ENCODE measurements at regions not wholly inside any gene's neighbourhood (a gene's known extent, or its start where the extent isn't known, plus 50 kb on each side); places are given as distances from the start of the nearest gene placed in this dataset.
"Not testable (repeated sequence)": the region's sequence is repeated elsewhere in the genome, so short reads cannot be mapped to it uniquely, and the experiment has no call there.

- no peak overlapping the region for H3K27ac ChIP-seq (ENCODE audit: low read depth in 2 of 2, low read length in 2 of 2)
- H3K4me3 ChIP-seq (ENCODE audit: low read length in 2 of 2), result no peak overlapping the region
- no peaks in the 10 kb centered on the region for H3K9me3 ChIP-seq (ENCODE audit: control insufficient read depth in 2 of 2, low read length in 2 of 2)
- no peak overlapping the region for H3K9ac ChIP-seq (ENCODE audit: low read depth in 1 of 2, low read length in 2 of 2)
- no peaks in the 10 kb centered on the region for H3K4me1 ChIP-seq (ENCODE audit: control insufficient read depth in 2 of 2, insufficient read depth in 2 of 2, low read length in 2 of 2)
- no peaks in the 10 kb centered on the region for H3K27me3 ChIP-seq (ENCODE audit: control insufficient read depth in 2 of 2, insufficient read depth in 2 of 2, low read length in 2 of 2)
- no peaks in the 10 kb centered on the region for H3K36me3 ChIP-seq (ENCODE audit: control insufficient read depth in 2 of 2, insufficient read depth in 2 of 2, low read length in 2 of 2)
Observed at GRCh38 chr6:155813548-155813947, 357.9 kb upstream of the NOX3 start.

GRCh38 chr6:155807243-155807642 is 351.6 kb upstream of the NOX3 start:
- Histone ChIP-seq H3K4me1 (ENCODE audit: control insufficient read depth in 2 of 2, insufficient read depth in 2 of 2, low read length in 2 of 2) (no peaks in the 10 kb centered on the region), H3K27ac (ENCODE audit: low read depth in 2 of 2, low read length in 2 of 2) (no peak overlapping the region)

GRCh38 chr6:155801046-155801445 is 345.4 kb upstream of the NOX3 start:
- H3K36me3 ChIP-seq (ENCODE audit: control insufficient read depth in 2 of 2, insufficient read depth in 2 of 2, low read length in 2 of 2), result no peaks in the 10 kb centered on the region
- H3K27me3 ChIP-seq (ENCODE audit: control insufficient read depth in 2 of 2, insufficient read depth in 2 of 2, low read length in 2 of 2), result no peaks in the 10 kb centered on the region
- H3K9ac ChIP-seq (ENCODE audit: low read depth in 1 of 2, low read length in 2 of 2), result no peak overlapping the region
- H3K27ac ChIP-seq (ENCODE audit: low read depth in 2 of 2, low read length in 2 of 2), result no peak overlapping the region
- H3K4me1 ChIP-seq (ENCODE audit: control insufficient read depth in 2 of 2, insufficient read depth in 2 of 2, low read length in 2 of 2), result no peaks in the 10 kb centered on the region
- no peak overlapping the region for H3K4me3 ChIP-seq (ENCODE audit: low read length in 2 of 2)
- H3K9me3 ChIP-seq (ENCODE audit: control insufficient read depth in 2 of 2, low read length in 2 of 2), result no peaks in the 10 kb centered on the region

More at GRCh38 chr6:155807243-155807642, 351.6 kb upstream of the NOX3 start:
- H3K27me3 ChIP-seq (ENCODE audit: control insufficient read depth in 2 of 2, insufficient read depth in 2 of 2, low read length in 2 of 2), result no peaks in the 10 kb centered on the region
- no peak overlapping the region for H3K4me3 ChIP-seq (ENCODE audit: low read length in 2 of 2)
- no peaks in the 10 kb centered on the region for H3K9me3 ChIP-seq (ENCODE audit: control insufficient read depth in 2 of 2, low read length in 2 of 2)
- no peaks in the 10 kb centered on the region for H3K36me3 ChIP-seq (ENCODE audit: control insufficient read depth in 2 of 2, insufficient read depth in 2 of 2, low read length in 2 of 2)
- no peak overlapping the region for H3K9ac ChIP-seq (ENCODE audit: low read depth in 1 of 2, low read length in 2 of 2)

- not testable (repeated sequence) for H3K9ac ChIP-seq (ENCODE audit: low read depth in 1 of 2, low read length in 2 of 2); H3K36me3 ChIP-seq (ENCODE audit: control insufficient read depth in 2 of 2, insufficient read depth in 2 of 2, low read length in 2 of 2); H3K4me3 ChIP-seq (ENCODE audit: low read length in 2 of 2); H3K27ac ChIP-seq (ENCODE audit: low read depth in 2 of 2, low read length in 2 of 2); H3K27me3 ChIP-seq (ENCODE audit: control insufficient read depth in 2 of 2, insufficient read depth in 2 of 2, low read length in 2 of 2); H3K9me3 ChIP-seq (ENCODE audit: control insufficient read depth in 2 of 2, low read length in 2 of 2); H3K4me1 ChIP-seq (ENCODE audit: control insufficient read depth in 2 of 2, insufficient read depth in 2 of 2, low read length in 2 of 2)
Observed at GRCh38 chr6:155798876-155799275, 343.2 kb upstream of the NOX3 start.

GRCh38 chr6:155795173-155795796 is 339.6 kb upstream of the NOX3 start:
- Histone ChIP-seq H3K9ac (ENCODE audit: low read depth in 1 of 2, low read length in 2 of 2) (no peak overlapping the region), H3K27ac (ENCODE audit: low read depth in 2 of 2, low read length in 2 of 2) (no peak overlapping the region), H3K9me3 (ENCODE audit: control insufficient read depth in 2 of 2, low read length in 2 of 2) (no peaks in the 10 kb centered on the region), H3K27me3 (ENCODE audit: control insufficient read depth in 2 of 2, insufficient read depth in 2 of 2, low read length in 2 of 2) (no peaks in the 10 kb centered on the region), H3K4me3 (ENCODE audit: low read length in 2 of 2) (no peak overlapping the region), H3K36me3 (ENCODE audit: control insufficient read depth in 2 of 2, insufficient read depth in 2 of 2, low read length in 2 of 2) (no peaks in the 10 kb centered on the region), H3K4me1 (ENCODE audit: control insufficient read depth in 2 of 2, insufficient read depth in 2 of 2, low read length in 2 of 2) (no peaks in the 10 kb centered on the region)

GRCh38 chr6:155791891-155792290 is 336.3 kb upstream of the NOX3 start:
- H3K27me3 ChIP-seq (ENCODE audit: control insufficient read depth in 2 of 2, insufficient read depth in 2 of 2, low read length in 2 of 2), result no peaks in the 10 kb centered on the region
- no peaks in the 10 kb centered on the region for H3K9me3 ChIP-seq (ENCODE audit: control insufficient read depth in 2 of 2, low read length in 2 of 2)
- no peak overlapping the region for H3K27ac ChIP-seq (ENCODE audit: low read depth in 2 of 2, low read length in 2 of 2)
- no peaks in the 10 kb centered on the region for H3K36me3 ChIP-seq (ENCODE audit: control insufficient read depth in 2 of 2, insufficient read depth in 2 of 2, low read length in 2 of 2)
- H3K4me1 ChIP-seq (ENCODE audit: control insufficient read depth in 2 of 2, insufficient read depth in 2 of 2, low read length in 2 of 2), result no peaks in the 10 kb centered on the region
- H3K9ac ChIP-seq (ENCODE audit: low read depth in 1 of 2, low read length in 2 of 2), result no peak overlapping the region
- H3K4me3 ChIP-seq (ENCODE audit: low read length in 2 of 2), result no peak overlapping the region

- no peaks in the 10 kb centered on the region for H3K36me3 ChIP-seq (ENCODE audit: control insufficient read depth in 2 of 2, insufficient read depth in 2 of 2, low read length in 2 of 2)
- H3K27ac ChIP-seq (ENCODE audit: low read depth in 2 of 2, low read length in 2 of 2), result no peak overlapping the region
- no peaks in the 10 kb centered on the region for H3K4me1 ChIP-seq (ENCODE audit: control insufficient read depth in 2 of 2, insufficient read depth in 2 of 2, low read length in 2 of 2)
- H3K9ac ChIP-seq (ENCODE audit: low read depth in 1 of 2, low read length in 2 of 2), result no peak overlapping the region
- H3K27me3 ChIP-seq (ENCODE audit: control insufficient read depth in 2 of 2, insufficient read depth in 2 of 2, low read length in 2 of 2), result no peaks in the 10 kb centered on the region
- H3K9me3 ChIP-seq (ENCODE audit: control insufficient read depth in 2 of 2, low read length in 2 of 2), result no peaks in the 10 kb centered on the region
- no peak overlapping the region for H3K4me3 ChIP-seq (ENCODE audit: low read length in 2 of 2)
Observed at GRCh38 chr6:155791186-155791585, 335.5 kb upstream of the NOX3 start.

GRCh38 chr6:155787168-155787567 is 331.5 kb upstream of the NOX3 start:
- Histone ChIP-seq H3K4me3 (ENCODE audit: low read length in 2 of 2) (no peak overlapping the region), H3K27me3 (ENCODE audit: control insufficient read depth in 2 of 2, insufficient read depth in 2 of 2, low read length in 2 of 2) (no peaks in the 10 kb centered on the region), H3K27ac (ENCODE audit: low read depth in 2 of 2, low read length in 2 of 2) (no peak overlapping the region), H3K9ac (ENCODE audit: low read depth in 1 of 2, low read length in 2 of 2) (no peak overlapping the region), H3K36me3 (ENCODE audit: control insufficient read depth in 2 of 2, insufficient read depth in 2 of 2, low read length in 2 of 2) (no peaks in the 10 kb centered on the region), H3K4me1 (ENCODE audit: control insufficient read depth in 2 of 2, insufficient read depth in 2 of 2, low read length in 2 of 2) (peaks cover 2 to 5% of the 10 kb centered on the region in 2 donors), H3K9me3 (ENCODE audit: control insufficient read depth in 2 of 2, low read length in 2 of 2) (no peaks in the 10 kb centered on the region)

- H3K9ac ChIP-seq (ENCODE audit: low read depth in 1 of 2, low read length in 2 of 2), result no peak overlapping the region
- H3K4me3 ChIP-seq (ENCODE audit: low read length in 2 of 2), result no peak overlapping the region
- H3K27me3 ChIP-seq (ENCODE audit: control insufficient read depth in 2 of 2, insufficient read depth in 2 of 2, low read length in 2 of 2), result no peaks in the 10 kb centered on the region
- H3K9me3 ChIP-seq (ENCODE audit: control insufficient read depth in 2 of 2, low read length in 2 of 2), result no peaks in the 10 kb centered on the region
- H3K4me1 ChIP-seq (ENCODE audit: control insufficient read depth in 2 of 2, insufficient read depth in 2 of 2, low read length in 2 of 2), result peaks cover 5% of the 10 kb centered on the region in 2 donors
- no peaks in the 10 kb centered on the region for H3K36me3 ChIP-seq (ENCODE audit: control insufficient read depth in 2 of 2, insufficient read depth in 2 of 2, low read length in 2 of 2)
- H3K27ac ChIP-seq (ENCODE audit: low read depth in 2 of 2, low read length in 2 of 2), result no peak overlapping the region
Observed at GRCh38 chr6:155786528-155786927, 330.9 kb upstream of the NOX3 start.

- Histone ChIP-seq H3K4me1 (ENCODE audit: control insufficient read depth in 2 of 2, insufficient read depth in 2 of 2, low read length in 2 of 2) (peaks cover 5% of the 10 kb centered on the region in 2 donors), H3K27me3 (ENCODE audit: control insufficient read depth in 2 of 2, insufficient read depth in 2 of 2, low read length in 2 of 2) (no peaks in the 10 kb centered on the region), H3K9me3 (ENCODE audit: control insufficient read depth in 2 of 2, low read length in 2 of 2) (no peaks in the 10 kb centered on the region), H3K4me3 (ENCODE audit: low read length in 2 of 2) (no peak overlapping the region), H3K27ac (ENCODE audit: low read depth in 2 of 2, low read length in 2 of 2) (no peak overlapping the region), H3K9ac (ENCODE audit: low read depth in 1 of 2, low read length in 2 of 2) (no peak overlapping the region), H3K36me3 (ENCODE audit: control insufficient read depth in 2 of 2, insufficient read depth in 2 of 2, low read length in 2 of 2) (no peaks in the 10 kb centered on the region)
Observed at GRCh38 chr6:155782739-155783459, 327.3 kb upstream of the NOX3 start.

Data from mucosa of rectum (tissue), 2 donors.